Right atrium auricular region (tissue), 2 donors: ENCODE measurements at regions not wholly inside any gene's neighbourhood (a gene's known extent, or its start where the extent isn't known, plus 50 kb on each side); places are given as distances from the start of the nearest gene placed in this dataset.

Source experiments
- DNase-seq: peaks from one replicate; pipeline ENCODE4 v3.0.0-alpha.2; 2019; ENCODE audit warnings: low spot score
- H3K27ac ChIP-seq, 2 donors: fragments of 200-600 bp; sonication (generic); 1 replicate in 1 of 2; 2 replicates in 1 of 2; pipeline ENCODE4 v1.5.1; 2016 to 2019
- H3K27me3 ChIP-seq, 2 donors: fragments of 200-600 bp; sonication (generic); one replicate each; pipeline versions ENCODE4 v1.5.1 to v1.6.0; 2017 to 2019
- H3K36me3 ChIP-seq: fragments of 200-600 bp; sonication (generic); one replicate; pipeline ENCODE4 v1.5.1; 2016
- H3K4me1 ChIP-seq, 2 donors: fragments of 200-600 bp; sonication (generic); one replicate each; pipeline versions ENCODE4 v1.5.1 to v1.6.0; 2017 to 2019
- H3K4me3 ChIP-seq, 2 donors: fragments of 200-600 bp; sonication (generic); 1 replicate in 1 of 2; 2 replicates in 1 of 2; pipeline ENCODE4 v1.5.1; 2017 to 2019; ENCODE audit warnings: mild to moderate bottlenecking in 1 of 2, moderate library complexity in 1 of 2
- H3K9me3 ChIP-seq, 2 donors: fragments of 200-600 bp; sonication (generic); one replicate each; pipeline ENCODE4 v1.5.1; 2019
- TF ChIP-seq, protein P1 (sequence below), 2 donors: fragments of 200-600 bp; sonication (generic); IDR thresholded peaks; one replicate each; pipeline ENCODE4 v1.5.1; 2019; ENCODE audit warnings: antibody characterized with exemption in 2 of 2

DNA sequence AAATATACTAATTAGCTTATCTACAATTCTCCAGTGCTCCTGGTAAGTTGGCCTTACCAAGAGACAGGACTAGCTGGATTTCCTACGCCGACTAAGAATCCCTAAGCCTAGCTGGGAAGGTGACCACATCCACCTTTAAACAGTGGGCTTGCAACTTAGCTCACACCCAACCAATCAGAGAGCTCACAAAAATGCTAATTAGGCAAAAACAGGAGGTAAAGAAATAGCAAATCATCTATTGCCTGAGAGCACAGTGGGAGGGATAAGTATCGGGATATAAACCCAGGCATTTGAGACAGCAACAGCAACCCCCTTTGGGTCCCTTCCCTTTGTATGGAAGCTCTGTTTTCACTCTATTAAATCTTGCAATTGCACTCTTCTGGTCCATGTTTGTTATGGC is 1025.0 kb downstream of the RAB28 start:
- H3K27me3 ChIP-seq, result no peaks in the 10 kb centered on the region
- no peak for DNase-seq

DNA sequence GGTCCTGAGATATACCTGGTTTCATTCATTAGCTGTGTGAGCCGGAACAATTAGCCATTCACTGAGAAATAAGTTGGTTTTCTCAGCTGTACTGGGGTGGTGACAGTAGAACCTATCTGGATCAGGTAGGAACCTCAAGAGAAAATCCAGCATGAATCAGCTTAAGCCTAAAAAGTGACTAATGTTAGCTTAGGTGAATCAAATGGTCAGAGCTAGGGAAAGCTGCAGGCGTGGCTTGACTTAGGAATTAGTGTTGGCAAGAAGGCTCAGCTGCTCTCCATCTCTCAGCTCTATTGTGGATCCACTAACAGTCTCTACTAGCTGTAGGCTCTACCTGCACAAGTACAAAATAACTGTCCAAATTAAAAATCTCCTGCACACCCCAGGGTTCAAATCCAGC is 1025.5 kb downstream of the RAB28 start:
- no peak overlapping the region for H3K27ac ChIP-seq
- H3K36me3 ChIP-seq, result no peaks in the 10 kb centered on the region
- H3K27me3 ChIP-seq, result no peaks in the 10 kb centered on the region
- TF ChIP-seq, protein P1, sequence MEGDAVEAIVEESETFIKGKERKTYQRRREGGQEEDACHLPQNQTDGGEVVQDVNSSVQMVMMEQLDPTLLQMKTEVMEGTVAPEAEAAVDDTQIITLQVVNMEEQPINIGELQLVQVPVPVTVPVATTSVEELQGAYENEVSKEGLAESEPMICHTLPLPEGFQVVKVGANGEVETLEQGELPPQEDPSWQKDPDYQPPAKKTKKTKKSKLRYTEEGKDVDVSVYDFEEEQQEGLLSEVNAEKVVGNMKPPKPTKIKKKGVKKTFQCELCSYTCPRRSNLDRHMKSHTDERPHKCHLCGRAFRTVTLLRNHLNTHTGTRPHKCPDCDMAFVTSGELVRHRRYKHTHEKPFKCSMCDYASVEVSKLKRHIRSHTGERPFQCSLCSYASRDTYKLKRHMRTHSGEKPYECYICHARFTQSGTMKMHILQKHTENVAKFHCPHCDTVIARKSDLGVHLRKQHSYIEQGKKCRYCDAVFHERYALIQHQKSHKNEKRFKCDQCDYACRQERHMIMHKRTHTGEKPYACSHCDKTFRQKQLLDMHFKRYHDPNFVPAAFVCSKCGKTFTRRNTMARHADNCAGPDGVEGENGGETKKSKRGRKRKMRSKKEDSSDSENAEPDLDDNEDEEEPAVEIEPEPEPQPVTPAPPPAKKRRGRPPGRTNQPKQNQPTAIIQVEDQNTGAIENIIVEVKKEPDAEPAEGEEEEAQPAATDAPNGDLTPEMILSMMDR (IDR thresholded peaks at IDR 0.05), result no peak
- H3K4me3 ChIP-seq, result no peak overlapping the region
- no peak for DNase-seq
- H3K4me1 ChIP-seq, result no peaks in the 10 kb centered on the region
- H3K9me3 ChIP-seq, result no peaks in the 10 kb centered on the region

More for the DNA sequence above, 1025.0 kb downstream of the RAB28 start:
- no peaks in the 10 kb centered on the region for H3K4me1 ChIP-seq
- no peaks in the 10 kb centered on the region for H3K9me3 ChIP-seq
- no peaks in the 10 kb centered on the region for H3K36me3 ChIP-seq
- H3K4me3 ChIP-seq, result no peak overlapping the region
- no peak overlapping the region for H3K27ac ChIP-seq
- TF ChIP-seq, protein P1 (IDR thresholded peaks at IDR 0.05), result no peak

DNA sequence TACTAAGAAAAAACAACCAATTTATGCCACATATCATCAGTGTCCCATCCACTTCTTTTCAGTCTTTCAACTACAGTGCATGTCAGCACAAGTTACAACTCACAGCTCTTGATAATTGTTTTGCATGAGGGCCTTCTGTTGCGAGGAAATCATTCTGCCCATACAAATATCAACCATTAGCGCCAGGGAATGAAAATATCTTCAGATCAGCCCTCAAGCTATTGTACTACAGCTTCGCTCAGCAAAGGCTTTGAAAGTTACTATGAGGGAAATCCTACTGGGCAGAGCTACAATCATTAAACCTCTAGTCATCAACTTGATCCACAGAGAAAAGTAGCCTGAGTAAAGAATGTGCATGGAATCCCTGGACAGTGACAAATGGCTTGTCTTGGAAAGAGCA is 1023.6 kb upstream of the HS3ST1 start:
- H3K27me3 ChIP-seq, result no peaks in the 10 kb centered on the region
- DNase-seq, result no peak
- TF ChIP-seq, protein P1 (IDR thresholded peaks at IDR 0.05), result no peak
- no peaks in the 10 kb centered on the region for H3K36me3 ChIP-seq
- H3K27ac ChIP-seq, result no peak overlapping the region
- peaks cover 0 to 2% of the 10 kb centered on the region in 2 donors for H3K4me1 ChIP-seq
- no peak overlapping the region for H3K4me3 ChIP-seq
- H3K9me3 ChIP-seq, result peaks cover 0 to 18% of the 10 kb centered on the region in 2 donors

DNA sequence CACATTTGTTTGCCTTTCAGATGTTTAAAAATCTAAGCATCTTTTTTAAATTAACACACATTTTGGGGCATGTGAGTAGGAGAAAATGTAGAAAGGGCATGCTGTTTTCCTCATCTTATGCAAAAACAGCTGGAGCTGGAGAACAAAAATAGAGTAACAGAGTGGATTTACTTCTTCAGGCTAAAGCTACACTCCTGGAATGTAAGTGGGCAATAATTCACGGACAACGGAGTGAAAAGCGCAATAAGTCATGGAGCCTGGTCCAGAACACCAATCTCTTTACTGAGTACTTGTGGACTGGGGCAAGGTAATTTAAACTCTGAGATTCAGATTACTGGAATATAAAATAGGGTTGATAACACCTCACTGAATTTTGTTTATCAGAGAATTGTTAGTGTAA is 1018.8 kb upstream of the HS3ST1 start:
- peaks cover 0 to 4% of the 10 kb centered on the region in 2 donors for H3K4me1 ChIP-seq
- no peaks in the 10 kb centered on the region for H3K36me3 ChIP-seq
- H3K9me3 ChIP-seq, result peaks cover 0 to 18% of the 10 kb centered on the region in 2 donors
- DNase-seq, result no peak
- H3K27me3 ChIP-seq, result no peaks in the 10 kb centered on the region
- no peak overlapping the region for H3K27ac ChIP-seq
- H3K4me3 ChIP-seq, result no peak overlapping the region
- TF ChIP-seq, protein P1 (IDR thresholded peaks at IDR 0.05), result no peak

DNA sequence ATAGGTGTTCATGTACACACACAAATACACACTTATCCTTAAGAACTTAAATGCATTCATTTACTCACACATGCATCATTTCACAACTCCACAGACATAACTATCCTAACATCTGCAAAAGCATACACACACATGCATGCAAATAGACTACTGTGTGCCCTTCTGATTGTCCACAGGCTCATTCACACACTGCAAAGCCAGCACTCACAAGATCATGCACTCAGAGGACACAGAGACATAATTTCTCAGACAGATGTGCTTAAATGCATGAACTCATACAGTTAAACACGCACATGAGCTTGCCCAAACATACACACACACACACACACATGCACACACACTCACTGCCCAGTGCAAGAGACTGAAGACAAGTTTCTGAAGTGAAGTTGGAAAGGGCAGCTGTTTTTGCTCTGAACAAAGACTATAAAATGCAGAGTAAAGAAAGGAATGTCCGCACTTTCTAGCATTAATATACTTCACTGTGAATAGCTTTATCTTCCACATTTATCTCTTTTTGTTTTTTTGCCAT is 1018.0 kb upstream of the HS3ST1 start:
- Histone ChIP-seq H3K36me3 (no peaks in the 10 kb centered on the region), H3K4me3 (no peak overlapping the region)

More for the DNA sequence above, 1018.0 kb upstream of the HS3ST1 start:
- peaks cover 0 to 18% of the 10 kb centered on the region in 2 donors for H3K9me3 ChIP-seq
- peaks cover 0 to 4% of the 10 kb centered on the region in 2 donors for H3K4me1 ChIP-seq
- no peaks in the 10 kb centered on the region for H3K27me3 ChIP-seq
- DNase-seq, result no peak
- TF ChIP-seq, protein P1 (IDR thresholded peaks at IDR 0.05), result no peak
- H3K27ac ChIP-seq, result no peak overlapping the region
